ENCODE measurements at regions not wholly inside any gene's neighbourhood (a gene's known extent, or its start where the extent isn't known, plus 50 kb on each side); places are given as distances from the start of the nearest gene placed in this dataset.

GRCh38 chr1:14347186-14347585 is 251.3 kb upstream of the KAZN start:
- TF ChIP-seq, protein P1, sequence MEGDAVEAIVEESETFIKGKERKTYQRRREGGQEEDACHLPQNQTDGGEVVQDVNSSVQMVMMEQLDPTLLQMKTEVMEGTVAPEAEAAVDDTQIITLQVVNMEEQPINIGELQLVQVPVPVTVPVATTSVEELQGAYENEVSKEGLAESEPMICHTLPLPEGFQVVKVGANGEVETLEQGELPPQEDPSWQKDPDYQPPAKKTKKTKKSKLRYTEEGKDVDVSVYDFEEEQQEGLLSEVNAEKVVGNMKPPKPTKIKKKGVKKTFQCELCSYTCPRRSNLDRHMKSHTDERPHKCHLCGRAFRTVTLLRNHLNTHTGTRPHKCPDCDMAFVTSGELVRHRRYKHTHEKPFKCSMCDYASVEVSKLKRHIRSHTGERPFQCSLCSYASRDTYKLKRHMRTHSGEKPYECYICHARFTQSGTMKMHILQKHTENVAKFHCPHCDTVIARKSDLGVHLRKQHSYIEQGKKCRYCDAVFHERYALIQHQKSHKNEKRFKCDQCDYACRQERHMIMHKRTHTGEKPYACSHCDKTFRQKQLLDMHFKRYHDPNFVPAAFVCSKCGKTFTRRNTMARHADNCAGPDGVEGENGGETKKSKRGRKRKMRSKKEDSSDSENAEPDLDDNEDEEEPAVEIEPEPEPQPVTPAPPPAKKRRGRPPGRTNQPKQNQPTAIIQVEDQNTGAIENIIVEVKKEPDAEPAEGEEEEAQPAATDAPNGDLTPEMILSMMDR (IDR thresholded peaks at IDR 0.05; ENCODE audit: poor library complexity) = no peak
- no peak for TF ChIP-seq EZH2phosphoT487 (IDR thresholded peaks at IDR 0.05; ENCODE audit: low read depth, severe bottlenecking, unreplicated experiment)
- TF ChIP-seq EZH2 (IDR thresholded peaks at IDR 0.05; ENCODE audit: borderline replicate concordance) = no peak

All from hepatocyte (in vitro differentiated cells).